Transverse colon (tissue), 4 donors: ENCODE measurements at regions not wholly inside any gene's neighbourhood (a gene's known extent, or its start where the extent isn't known, plus 50 kb on each side); places are given as distances from the start of the nearest gene placed in this dataset.

Source experiments
- DNase-seq: peaks from one replicate; pipeline ENCODE4 v3.0.0-alpha.2; 2019
- H3K27ac ChIP-seq, 4 donors: fragments of 200-600 bp; sonication (generic); 2 replicates each; pipeline ENCODE4 v1.5.1; 2016 to 2018; ENCODE audit warnings: inconsistent platforms in 4 of 4
- H3K27me3 ChIP-seq: fragments of 200-600 bp; sonication (generic); 2 replicates; pipeline ENCODE4 v1.5.1; 2017; ENCODE audit warnings: inconsistent platforms
- H3K36me3 ChIP-seq, 4 donors: fragments of 200-600 bp; sonication (generic); 2 replicates each; pipeline ENCODE4 v1.5.1; 2017 to 2019; ENCODE audit warnings: inconsistent platforms in 4 of 4
- H3K4me1 ChIP-seq, 4 donors: fragments of 200-600 bp; sonication (generic); 2 replicates each; pipeline ENCODE4 v1.5.1; 2017 to 2020; ENCODE audit warnings: inconsistent platforms in 4 of 4
- H3K4me3 ChIP-seq, 4 donors: fragments of 200-600 bp; sonication (generic); 1 replicate in 1 of 4; 2 replicates in 3 of 4; pipeline versions ENCODE4 v1.5.1 to v1.6.1; 2017 to 2019; ENCODE audit warnings: inconsistent platforms in 4 of 4
- H3K9me3 ChIP-seq, 2 donors: fragments of 200-600 bp; sonication (generic); 2 replicates each; pipeline ENCODE4 v1.5.1; 2017 to 2019; ENCODE audit warnings: inconsistent platforms in 2 of 2
- CTCF ChIP-seq, 5 experiments: fragments of 200-600 bp in 3 of 5; fragments of 450-650 bp in 2 of 5; sonication (generic) in 3 of 5; IDR thresholded peaks; 1 replicate in 2 of 5; 2 replicates in 3 of 5; pipeline ENCODE4 v1.5.1; 2016 to 2017; ENCODE audit warnings: antibody characterized with exemption in 5 of 5, inconsistent platforms in 3 of 5, mild to moderate bottlenecking in 2 of 5, moderate library complexity in 1 of 5
- EP300 ChIP-seq: sonication (generic); formaldehyde crosslinking; IDR thresholded peaks from one replicate; pipeline ENCODE4 v1.6.1; 2017; ENCODE audit warnings: antibody characterized with exemption, low read depth
- POLR2A ChIP-seq: fragments of 450-650 bp; IDR thresholded peaks from one replicate; pipeline ENCODE4 v1.6.1; 2016; ENCODE audit warnings: antibody characterized with exemption, mild to moderate bottlenecking, moderate library complexity
- POLR2AphosphoS5 ChIP-seq, 3 donors: sonication (generic); formaldehyde crosslinking; IDR thresholded peaks; one replicate each; pipeline ENCODE4 v1.6.1; 2016; ENCODE audit warnings: antibody characterized with exemption in 3 of 3
- WGBS, 2 donors: methylation state at CpG; one replicate each; pipeline ENCODE4 v1.1.5; 2018; ENCODE audit warnings: low coverage in 1 of 2; 5-methylcytosine and 5-hydroxymethylcytosine counted together
- in situ Hi-C, 4 donors: fragments of 200-750 bp; cut with MboI; loops; one replicate each; pipeline versions ENCODE4 v1.15.0 to v1.15.1; 2017; ENCODE audit warnings: low sequenced_read_pairs in 3 of 4, low pct_ligation_motif_present in 1 of 4, low pct_unique_long_range_greater_than_20kb in 1 of 4
- intact Hi-C: fragments of 100-400 bp; cut with DNase I; formaldehyde crosslinking; loops from one replicate; pipeline ENCODE4 v1.15.1; 2023; ENCODE audit warnings: low total_unique reads

GRCh38 chr2:207417301-207417718 lies 112.5 kb upstream of the CREB1 start:
- no peaks in the 10 kb centered on the region for H3K4me1 ChIP-seq
- 78 to 87% methylated on average over 2 to 3 of the region's 3 CpGs for WGBS, 2 donors
- in situ Hi-C loops, result no loop called here
- TF ChIP-seq EP300 (no peak), CTCF (IDR thresholded peaks at IDR 0.05) (no peak), POLR2AphosphoS5 (IDR thresholded peaks at IDR 0.05) (no peak), POLR2A (no peak)
- no peaks in the 10 kb centered on the region for H3K9me3 ChIP-seq
- H3K36me3 ChIP-seq, result no peaks in the 10 kb centered on the region
- no peak overlapping the region for H3K27ac ChIP-seq
- intact Hi-C loops, result no loop called here
- no peak overlapping the region for H3K4me3 ChIP-seq
- no peaks in the 10 kb centered on the region for H3K27me3 ChIP-seq
- no peak for DNase-seq

DNA sequence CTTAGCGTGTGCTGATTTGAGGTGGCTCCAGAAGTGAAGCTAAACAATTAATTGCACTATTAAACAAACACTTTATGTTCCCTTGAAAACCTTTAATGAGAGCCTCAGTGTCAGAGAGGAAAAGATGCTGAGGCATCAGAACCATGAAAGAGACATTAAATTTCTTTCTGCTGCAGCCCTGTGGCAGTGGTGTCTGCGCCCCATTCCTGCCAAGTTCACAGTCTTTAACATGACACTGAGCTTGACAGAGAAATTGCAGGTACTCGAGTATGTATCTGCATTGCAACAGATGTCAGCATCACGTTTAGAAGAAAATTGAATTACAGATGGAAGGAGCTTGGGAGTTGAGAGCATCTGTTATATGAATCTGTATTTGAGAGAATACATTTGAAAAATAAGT lies 111.3 kb upstream of the CREB1 start:
- in situ Hi-C loops, result no loop called here
- intact Hi-C loops, result no loop called here

DNA sequence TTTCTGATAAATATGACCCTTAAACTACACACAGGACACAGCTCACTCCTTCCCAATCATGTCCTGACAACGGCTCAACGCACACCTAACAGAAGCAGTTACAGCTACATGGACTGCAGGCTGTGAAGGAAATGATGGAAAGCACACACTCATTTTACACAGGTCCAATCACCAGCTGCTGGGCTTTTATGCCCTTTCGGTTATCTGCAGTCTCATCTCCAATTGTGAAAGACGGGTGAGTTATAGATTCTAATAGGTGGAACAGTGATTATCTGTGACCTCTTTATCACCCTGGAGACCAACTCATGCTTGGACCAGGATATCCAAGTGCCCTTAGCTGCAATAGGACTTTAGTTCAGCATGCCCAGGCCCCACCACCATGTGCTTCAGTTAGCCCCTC lies 110.4 kb upstream of the CREB1 start:
- Histone ChIP-seq H3K4me1 (no peaks in the 10 kb centered on the region), H3K27ac (no peak overlapping the region), H3K4me3 (no peak overlapping the region), H3K9me3 (no peaks in the 10 kb centered on the region), H3K27me3 (no peaks in the 10 kb centered on the region), H3K36me3 (no peaks in the 10 kb centered on the region)
- intact Hi-C loops, result no loop called here
- TF ChIP-seq POLR2A (no peak), CTCF (IDR thresholded peaks at IDR 0.05) (no peak), POLR2AphosphoS5 (IDR thresholded peaks at IDR 0.05) (no peak), EP300 (no peak)
- WGBS, 2 donors, result 89% methylated on average over 4 of the region's 4 CpGs; no CpG with 5 or more reads in 1 of the 2 donors
- in situ Hi-C loops, result no loop called here
- no peak for DNase-seq

More for the DNA sequence above, 111.3 kb upstream of the CREB1 start:
- Histone ChIP-seq H3K27me3 (no peaks in the 10 kb centered on the region), H3K4me1 (no peaks in the 10 kb centered on the region), H3K27ac (no peak overlapping the region), H3K36me3 (no peaks in the 10 kb centered on the region), H3K9me3 (no peaks in the 10 kb centered on the region), H3K4me3 (no peak overlapping the region)
- TF ChIP-seq CTCF (IDR thresholded peaks at IDR 0.05), result no peak
- no peak for TF ChIP-seq POLR2A
- no peak for TF ChIP-seq POLR2AphosphoS5 (IDR thresholded peaks at IDR 0.05)
- TF ChIP-seq EP300, result no peak
- 54 to 65% methylated on average over 3 to 4 of the region's 4 CpGs for WGBS, 2 donors
- no peak for DNase-seq

DNA sequence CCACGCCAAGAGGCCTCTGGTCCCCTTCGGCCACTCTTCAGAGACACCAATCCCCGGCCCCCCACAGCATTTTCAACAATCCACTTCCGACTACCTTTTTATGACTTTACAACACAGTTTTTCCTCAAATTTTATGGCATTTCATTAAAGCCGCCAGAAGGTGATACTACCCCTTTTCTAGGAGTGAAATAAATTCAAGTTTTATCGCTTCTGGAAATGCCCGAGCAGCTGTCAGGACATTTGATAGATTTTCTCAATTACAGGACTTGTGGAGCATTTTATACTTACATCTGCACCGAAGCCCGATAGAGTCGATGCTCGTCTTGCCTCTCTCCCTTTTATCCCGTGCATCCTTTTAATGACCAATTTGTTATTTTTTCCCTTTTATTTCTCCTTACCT lies 108.1 kb upstream of the CREB1 start:
- H3K27ac ChIP-seq, result no peak overlapping the region
- DNase-seq, result no peak
- no peaks in the 10 kb centered on the region for H3K4me1 ChIP-seq
- intact Hi-C loops (no loop called here), in situ Hi-C loops (no loop called here)
- no peaks in the 10 kb centered on the region for H3K9me3 ChIP-seq
- no peaks in the 10 kb centered on the region for H3K27me3 ChIP-seq
- WGBS, 2 donors, result 72 to 86% methylated on average over 7 to 12 of the region's 12 CpGs
- TF ChIP-seq POLR2AphosphoS5 (IDR thresholded peaks at IDR 0.05), result no peak
- TF ChIP-seq EP300, result no peak
- no peak for TF ChIP-seq CTCF (IDR thresholded peaks at IDR 0.05)
- TF ChIP-seq POLR2A, result no peak
- H3K36me3 ChIP-seq, result no peaks in the 10 kb centered on the region
- no peak overlapping the region for H3K4me3 ChIP-seq
